ENCODE measurements at regions not wholly inside any gene's neighbourhood (a gene's known extent, or its start where the extent isn't known, plus 50 kb on each side); places are given as distances from the start of the nearest gene placed in this dataset.

GRCh38 chr4:96598465-96598864 lies 758.6 kb downstream of the PDHA2 start:
- H3K9ac ChIP-seq (ENCODE audit: low read length): no peak overlapping the region
- no peaks in the 10 kb centered on the region for H3K4me1 ChIP-seq (ENCODE audit: insufficient read depth, low read length, severe bottlenecking)
- no peaks in the 10 kb centered on the region for H3K79me2 ChIP-seq (ENCODE audit: insufficient read depth, low read length)
- no peak for TF ChIP-seq EZH2 (IDR thresholded peaks at IDR 0.05; ENCODE audit: borderline replicate concordance, low read length)
- H4K20me1 ChIP-seq (ENCODE audit: insufficient read depth, low read length): no peaks in the 10 kb centered on the region
- H3K36me3 ChIP-seq (ENCODE audit: insufficient read depth, low read length): no peaks in the 10 kb centered on the region
- H3K9me2 ChIP-seq (ENCODE audit: low read depth, low read length): no peaks in the 10 kb centered on the region
- H3K4me3 ChIP-seq (ENCODE audit: low read depth, low read length, poor library complexity, severe bottlenecking): no peak overlapping the region
- no peak overlapping the region for H2AFZ ChIP-seq (ENCODE audit: low read length)
- H3K9me3 ChIP-seq (ENCODE audit: low read length): no peaks in the 10 kb centered on the region
- no peaks in the 10 kb centered on the region for H3K27me3 ChIP-seq (ENCODE audit: insufficient read depth, low read length)
- H3K27ac ChIP-seq (ENCODE audit: low read depth, low read length, poor library complexity, severe bottlenecking): no peak overlapping the region
- H3F3A ChIP-seq (ENCODE audit: insufficient read depth, low read length): no peaks in the 10 kb centered on the region
- no peak overlapping the region for H3K4me2 ChIP-seq (ENCODE audit: low read length)

- no peak overlapping the region for H2AFZ ChIP-seq (ENCODE audit: low read length)
- H3K27me3 ChIP-seq (ENCODE audit: insufficient read depth, low read length): no peaks in the 10 kb centered on the region
- H3K79me2 ChIP-seq (ENCODE audit: insufficient read depth, low read length): no peaks in the 10 kb centered on the region
- H3K9ac ChIP-seq (ENCODE audit: low read length): no peak overlapping the region
- H3K4me3 ChIP-seq (ENCODE audit: low read depth, low read length, poor library complexity, severe bottlenecking): no peak overlapping the region
- H3F3A ChIP-seq (ENCODE audit: insufficient read depth, low read length): no peaks in the 10 kb centered on the region
- no peak overlapping the region for H3K27ac ChIP-seq (ENCODE audit: low read depth, low read length, poor library complexity, severe bottlenecking)
- TF ChIP-seq EZH2 (IDR thresholded peaks at IDR 0.05; ENCODE audit: borderline replicate concordance, low read length): no peak
- no peak for TF ChIP-seq CTCF (IDR thresholded peaks at IDR 0.05; ENCODE audit: low read length)
- H3K4me1 ChIP-seq (ENCODE audit: insufficient read depth, low read length, severe bottlenecking): no peaks in the 10 kb centered on the region
- H4K20me1 ChIP-seq (ENCODE audit: insufficient read depth, low read length): no peaks in the 10 kb centered on the region
- H3K9me2 ChIP-seq (ENCODE audit: low read depth, low read length): no peaks in the 10 kb centered on the region
- H3K9me3 ChIP-seq (ENCODE audit: low read length): no peaks in the 10 kb centered on the region
- no peaks in the 10 kb centered on the region for H3K36me3 ChIP-seq (ENCODE audit: insufficient read depth, low read length)
- H3K4me2 ChIP-seq (ENCODE audit: low read length): no peak overlapping the region
Observed at GRCh38 chr4:96599752-96600151, 759.9 kb downstream of the PDHA2 start.

- Histone ChIP-seq H3F3A (ENCODE audit: insufficient read depth, low read length) (no peaks in the 10 kb centered on the region), H4K20me1 (ENCODE audit: insufficient read depth, low read length) (no peaks in the 10 kb centered on the region), H3K9me2 (ENCODE audit: low read depth, low read length) (no peaks in the 10 kb centered on the region), H2AFZ (ENCODE audit: low read length) (no peak overlapping the region), H3K36me3 (ENCODE audit: insufficient read depth, low read length) (no peaks in the 10 kb centered on the region), H3K27ac (ENCODE audit: low read depth, low read length, poor library complexity, severe bottlenecking) (no peak overlapping the region), H3K4me2 (ENCODE audit: low read length) (no peak overlapping the region), H3K9ac (ENCODE audit: low read length) (no peak overlapping the region), H3K9me3 (ENCODE audit: low read length) (no peaks in the 10 kb centered on the region), H3K4me3 (ENCODE audit: low read depth, low read length, poor library complexity, severe bottlenecking) (no peak overlapping the region), H3K4me1 (ENCODE audit: insufficient read depth, low read length, severe bottlenecking) (no peaks in the 10 kb centered on the region), H3K27me3 (ENCODE audit: insufficient read depth, low read length) (no peaks in the 10 kb centered on the region), H3K79me2 (ENCODE audit: insufficient read depth, low read length) (no peaks in the 10 kb centered on the region)
- TF ChIP-seq EZH2 (IDR thresholded peaks at IDR 0.05; ENCODE audit: borderline replicate concordance, low read length) (no peak), CTCF (IDR thresholded peaks at IDR 0.05; ENCODE audit: low read length) (no peak)
Observed at GRCh38 chr4:96602661-96603060, 762.8 kb downstream of the PDHA2 start.

GRCh38 chr4:96603641-96604040 lies 763.7 kb downstream of the PDHA2 start:
- Histone ChIP-seq H3K9me2 (ENCODE audit: low read depth, low read length) (no peaks in the 10 kb centered on the region), H3K36me3 (ENCODE audit: insufficient read depth, low read length) (no peaks in the 10 kb centered on the region), H3K4me3 (ENCODE audit: low read depth, low read length, poor library complexity, severe bottlenecking) (no peak overlapping the region), H3F3A (ENCODE audit: insufficient read depth, low read length) (no peaks in the 10 kb centered on the region), H3K79me2 (ENCODE audit: insufficient read depth, low read length) (no peaks in the 10 kb centered on the region), H3K27ac (ENCODE audit: low read depth, low read length, poor library complexity, severe bottlenecking) (no peak overlapping the region), H3K9me3 (ENCODE audit: low read length) (no peaks in the 10 kb centered on the region), H3K9ac (ENCODE audit: low read length) (no peak overlapping the region), H3K4me2 (ENCODE audit: low read length) (no peak overlapping the region), H4K20me1 (ENCODE audit: insufficient read depth, low read length) (no peaks in the 10 kb centered on the region), H3K4me1 (ENCODE audit: insufficient read depth, low read length, severe bottlenecking) (no peaks in the 10 kb centered on the region), H3K27me3 (ENCODE audit: insufficient read depth, low read length) (no peaks in the 10 kb centered on the region), H2AFZ (ENCODE audit: low read length) (no peak overlapping the region)
- no peak for TF ChIP-seq EZH2 (IDR thresholded peaks at IDR 0.05; ENCODE audit: borderline replicate concordance, low read length)
- TF ChIP-seq CTCF (IDR thresholded peaks at IDR 0.05; ENCODE audit: low read length): no peak
